Activated CD4-positive, alpha-beta T cell treated with anti-CD3 and anti-CD28 coated beads, Interleukin-2, amount 10 ng/mL, durations not matched to agents 7 days and 5 days (primary cell): ENCODE measurements at regions not wholly inside any gene's neighbourhood (a gene's known extent, or its start where the extent isn't known, plus 50 kb on each side); places are given as distances from the start of the nearest gene placed in this dataset.
A peak's percentile ranks its signal among the peaks of the same experiment; 100 is the strongest.
"Not testable (repeated sequence)": the region's sequence is repeated elsewhere in the genome, so short reads cannot be mapped to it uniquely, and the experiment has no call there.

ENCODE experiments used
- CTCF ChIA-PET: fragments of 350-600 bp; sonication (Branson Sonifier 250); formaldehyde crosslinking; loops from one replicate; lab custom pipeline; 2021; ENCODE audit warnings: antibody characterized with exemption; lab: Charles Lee
- POLR2A ChIA-PET: fragments of 350-600 bp; sonication (Branson Sonifier 250); formaldehyde crosslinking; loops from one replicate; lab custom pipeline; 2021; ENCODE audit warnings: antibody characterized with exemption; lab: Charles Lee
- DNase-seq: peaks from one replicate; pipeline ENCODE4 v3.0.0-alpha.2; 2020
- H3K27ac Mint-ChIP-seq: one replicate; pipeline ENCODE4 v1.8.0; 2021; ENCODE audit warnings: mild to moderate bottlenecking, moderate library complexity, mixed read lengths
- H3K27me3 Mint-ChIP-seq: one replicate; pipeline ENCODE4 v1.8.0; 2021; ENCODE audit warnings: mixed read lengths
- H3K36me3 Mint-ChIP-seq: one replicate; pipeline ENCODE4 v1.8.0; 2021; ENCODE audit warnings: low read depth, mixed read lengths
- H3K4me1 Mint-ChIP-seq: one replicate; pipeline ENCODE4 v1.8.0; 2021; ENCODE audit warnings: mixed read lengths
- H3K4me3 Mint-ChIP-seq: one replicate; pipeline ENCODE4 v1.8.0; 2021; ENCODE audit warnings: mild to moderate bottlenecking, moderate library complexity, mixed read lengths
- H3K9me3 Mint-ChIP-seq: one replicate; pipeline ENCODE4 v1.8.0; 2021; ENCODE audit warnings: mixed read lengths

DNA sequence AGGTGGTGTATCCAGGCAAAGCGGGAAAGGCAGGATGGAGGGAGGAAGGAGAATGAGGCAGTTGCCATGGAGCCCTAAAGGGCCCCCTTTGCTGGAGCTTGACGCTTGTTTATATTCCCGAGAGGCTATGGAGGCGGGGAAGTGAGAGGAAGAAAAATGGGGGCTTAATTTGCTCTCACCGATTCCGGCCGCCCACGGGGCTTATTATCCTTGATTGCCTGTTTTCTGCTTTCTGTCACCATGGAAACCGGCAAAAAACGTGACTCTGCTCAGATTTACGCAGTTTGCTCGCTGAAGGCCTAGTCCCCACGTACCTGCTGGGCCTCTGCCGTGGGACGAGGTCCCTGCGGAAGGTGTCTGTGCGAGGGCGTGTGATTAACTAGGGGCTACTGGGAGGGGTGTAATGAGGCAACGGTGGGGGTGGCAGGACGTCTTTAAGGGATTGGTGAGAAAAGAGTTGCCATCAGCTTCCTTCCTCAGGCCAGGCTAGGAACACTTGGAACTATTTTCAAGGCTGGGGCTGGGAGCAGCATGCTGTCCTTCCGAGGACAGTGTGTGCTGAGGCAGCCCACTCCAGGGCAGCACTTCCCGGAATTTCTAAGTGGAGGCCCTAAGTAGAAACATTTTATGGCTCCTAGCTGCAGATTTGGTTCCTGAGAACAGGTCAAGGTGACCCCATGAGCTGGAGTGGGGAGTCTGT, 110.8 kb upstream of the NDN start:
- Mint-ChIP-seq H3K4me1 (no peaks in the 10 kb centered on the region), H3K9me3 (peaks cover 30% of the 10 kb centered on the region), H3K36me3 (no peaks in the 10 kb centered on the region), H3K27me3 (no peaks in the 10 kb centered on the region), H3K4me3 (no peak overlapping the region), H3K27ac (no peak overlapping the region)
- DNase-seq: no peak
- ChIA-PET POLR2A (no interaction called here), CTCF (no interaction called here)

DNA sequence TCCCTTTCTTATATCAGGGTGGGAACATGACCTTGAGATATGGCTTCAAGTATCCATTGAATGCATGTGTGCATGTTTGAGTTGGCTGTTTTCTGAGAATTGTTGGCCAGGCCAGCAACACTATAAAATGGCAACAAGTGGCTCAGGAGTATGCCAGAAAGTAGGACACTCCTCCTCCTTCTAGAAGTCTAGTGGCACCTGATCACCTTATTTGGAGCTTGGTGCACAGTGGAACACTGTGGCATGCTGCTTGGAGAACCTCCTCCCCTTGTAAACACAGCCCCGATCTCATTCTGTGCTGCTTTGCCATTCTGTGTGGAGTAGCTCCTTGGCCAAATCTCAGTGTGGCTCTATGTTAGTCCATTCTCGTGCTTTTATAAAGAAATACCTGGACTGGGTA, 114.8 kb upstream of the NDN start:
- CTCF ChIA-PET: no interaction called here
- Mint-ChIP-seq H3K4me1 (no peaks in the 10 kb centered on the region), H3K27me3 (no peaks in the 10 kb centered on the region), H3K27ac (no peak overlapping the region), H3K9me3 (peaks cover 28% of the 10 kb centered on the region), H3K4me3 (no peak overlapping the region), H3K36me3 (no peaks in the 10 kb centered on the region)
- POLR2A ChIA-PET: no interaction called here
- no peak for DNase-seq

DNA sequence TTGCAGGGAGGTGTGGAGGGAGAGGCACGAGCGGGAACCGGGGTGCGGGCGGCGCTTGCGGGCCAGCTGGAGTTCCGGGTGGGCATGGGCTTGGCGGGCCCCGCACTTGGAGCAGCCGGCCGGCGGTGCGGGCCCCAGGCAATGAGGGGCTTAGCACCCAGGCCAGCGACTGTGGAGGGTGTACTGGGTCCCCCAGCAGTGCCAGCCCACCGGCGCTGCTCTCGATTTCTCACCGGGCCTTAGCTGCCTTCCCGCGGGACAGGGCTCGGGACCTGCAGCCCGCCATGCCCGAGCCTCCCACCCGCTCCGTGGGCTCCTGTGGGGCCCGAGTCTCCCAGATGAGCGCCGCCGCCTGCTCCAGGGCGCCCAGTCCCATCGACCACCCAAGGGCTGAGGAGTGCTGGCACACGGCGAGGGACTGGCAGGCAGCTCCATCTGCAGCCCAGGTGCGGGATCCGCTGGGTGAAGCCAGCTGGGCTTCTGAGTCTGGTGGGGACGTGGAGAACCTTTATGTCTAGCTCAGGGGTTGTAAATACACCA, 115.9 kb upstream of the NDN start:
- DNase-seq, POLR2A ChIA-PET, H3K4me3 Mint-ChIP-seq, H3K27ac Mint-ChIP-seq, H3K27me3 Mint-ChIP-seq, H3K36me3 Mint-ChIP-seq, CTCF ChIA-PET, H3K4me1 Mint-ChIP-seq: not testable (repeated sequence)
- peaks cover 33% of the 10 kb centered on the region for H3K9me3 Mint-ChIP-seq

DNA sequence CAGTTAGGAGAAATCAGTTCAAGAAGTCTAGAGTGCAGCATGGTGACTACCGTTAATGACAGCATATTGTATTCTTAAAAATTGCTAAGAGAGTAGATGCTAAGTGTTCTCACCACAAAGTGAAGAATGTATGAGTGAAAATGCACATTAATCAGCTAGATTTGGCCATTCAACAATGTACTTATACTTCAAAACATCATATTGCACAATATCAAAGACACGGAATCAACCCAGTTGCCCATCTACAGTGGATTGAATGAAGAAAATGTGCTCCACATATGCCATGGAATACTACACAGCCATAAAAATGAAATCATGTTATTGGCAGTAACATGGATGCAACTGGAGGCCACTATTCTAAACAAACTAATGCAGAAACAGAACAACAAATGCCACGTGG, 119.9 kb upstream of the NDN start:
- Mint-ChIP-seq H3K27ac (no peak overlapping the region), H3K36me3 (no peaks in the 10 kb centered on the region), H3K4me1 (no peaks in the 10 kb centered on the region), H3K9me3 (peaks cover 16% of the 10 kb centered on the region), H3K4me3 (no peak overlapping the region), H3K27me3 (no peaks in the 10 kb centered on the region)
- ChIA-PET POLR2A (no interaction called here), CTCF (no interaction called here)
- no peak for DNase-seq

DNA sequence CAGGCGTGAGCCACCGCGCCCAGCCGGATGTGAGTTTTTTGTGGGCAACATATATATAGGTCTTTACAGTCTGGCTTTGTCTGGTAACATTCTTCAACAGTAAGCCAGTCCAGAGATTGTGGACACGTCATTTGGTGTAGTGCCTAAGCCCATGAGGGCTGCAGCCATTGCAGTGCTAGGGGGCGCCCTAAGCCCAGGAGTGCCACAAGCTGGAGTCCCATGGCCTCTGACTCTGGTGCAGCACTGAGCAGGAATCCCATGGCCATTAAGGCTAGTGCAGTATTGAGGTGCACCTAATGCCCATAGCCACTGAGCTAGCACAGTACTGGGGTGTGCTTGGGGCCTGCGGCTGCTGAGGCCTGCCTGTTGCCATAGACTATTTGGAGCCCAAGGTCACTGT, 136.4 kb upstream of the NDN start:
- H3K27ac Mint-ChIP-seq: no peak overlapping the region
- no peaks in the 10 kb centered on the region for H3K36me3 Mint-ChIP-seq
- ChIA-PET POLR2A (no interaction called here), CTCF (no interaction called here)
- DNase-seq: no peak
- H3K27me3 Mint-ChIP-seq: no peaks in the 10 kb centered on the region
- H3K9me3 Mint-ChIP-seq: peaks cover 2% of the 10 kb centered on the region
- no peaks in the 10 kb centered on the region for H3K4me1 Mint-ChIP-seq
- H3K4me3 Mint-ChIP-seq: no peak overlapping the region

DNA sequence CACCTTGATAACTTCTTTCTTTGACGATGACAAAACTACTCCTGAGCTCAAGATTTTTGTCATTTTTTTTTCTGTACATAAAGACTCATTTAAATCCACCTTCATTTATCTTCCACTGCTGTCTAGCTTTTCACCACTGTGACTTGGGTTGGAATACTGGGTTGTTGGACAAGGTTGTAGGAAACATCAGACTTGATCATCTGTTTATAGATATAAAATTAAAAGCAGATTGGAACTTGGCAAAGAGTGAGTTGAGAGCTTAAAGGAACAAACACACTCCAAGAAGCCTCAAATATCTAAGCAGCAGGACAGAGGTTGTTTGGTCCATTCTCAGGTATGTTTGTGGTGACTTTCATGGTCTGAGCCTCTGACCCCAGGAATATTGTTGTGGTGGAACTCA, 141.7 kb upstream of the NDN start:
- Mint-ChIP-seq H3K4me1 (no peaks in the 10 kb centered on the region), H3K27me3 (no peaks in the 10 kb centered on the region), H3K9me3 (peaks cover 10% of the 10 kb centered on the region), H3K4me3 (no peak overlapping the region), H3K36me3 (no peaks in the 10 kb centered on the region), H3K27ac (no peak overlapping the region)
- CTCF ChIA-PET: no interaction called here
- POLR2A ChIA-PET: no interaction called here
- DNase-seq: no peak

DNA sequence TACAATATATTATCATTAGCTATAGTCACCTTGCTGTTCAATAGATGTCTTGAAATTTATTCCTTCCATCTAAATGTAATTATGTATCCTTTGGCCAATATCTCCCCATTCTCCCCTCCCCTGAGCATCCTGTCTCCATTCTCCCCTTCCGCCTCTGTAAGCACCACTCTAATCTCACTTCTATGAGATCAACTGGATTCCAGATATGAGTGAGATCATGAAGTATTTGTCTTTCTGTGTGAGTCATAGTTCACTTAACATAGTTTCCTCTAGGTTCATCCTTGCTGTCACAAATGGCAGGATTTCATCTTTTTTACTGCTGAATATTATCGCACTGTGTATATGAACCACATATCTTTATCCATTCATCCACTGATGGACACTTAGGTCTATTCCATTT, 148.8 kb upstream of the NDN start:
- H3K27me3 Mint-ChIP-seq: no peaks in the 10 kb centered on the region
- no peaks in the 10 kb centered on the region for H3K36me3 Mint-ChIP-seq
- ChIA-PET CTCF (no interaction called here), POLR2A (no interaction called here)
- no peak for DNase-seq
- peaks cover 22% of the 10 kb centered on the region for H3K9me3 Mint-ChIP-seq
- H3K4me1 Mint-ChIP-seq: no peaks in the 10 kb centered on the region
- no peak overlapping the region for H3K27ac Mint-ChIP-seq
- H3K4me3 Mint-ChIP-seq: no peak overlapping the region

DNA sequence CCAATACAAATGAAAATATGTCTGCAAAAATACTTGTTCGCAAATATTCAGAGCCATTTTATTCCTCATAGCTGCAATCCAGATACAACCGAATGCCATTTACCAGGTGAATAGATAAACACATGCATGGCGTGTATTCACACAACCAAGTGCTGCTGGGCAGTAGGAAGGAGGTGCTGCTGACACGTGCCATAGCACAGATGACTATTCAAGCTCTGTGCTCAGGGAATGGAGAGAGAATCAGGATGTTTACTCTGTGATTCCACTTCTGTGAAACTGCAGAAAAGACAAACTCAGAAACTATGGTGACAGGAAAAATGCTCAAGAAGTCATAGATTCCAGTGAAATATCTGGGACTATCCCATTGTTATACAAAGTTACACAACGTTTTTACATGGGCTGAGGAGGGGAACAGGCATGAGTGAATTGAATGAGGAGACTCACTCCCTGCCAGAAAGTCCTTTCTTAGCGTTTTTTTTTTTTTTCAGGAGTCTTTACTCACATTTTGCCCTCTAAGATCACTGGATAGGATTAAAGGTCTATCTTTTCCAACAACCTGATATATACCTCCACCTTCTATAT, 152.9 kb upstream of the NDN start:
- Mint-ChIP-seq H3K4me1 (no peaks in the 10 kb centered on the region), H3K27ac (no peak overlapping the region), H3K36me3 (no peaks in the 10 kb centered on the region), H3K9me3 (peaks cover 14% of the 10 kb centered on the region), H3K4me3 (no peak overlapping the region), H3K27me3 (no peaks in the 10 kb centered on the region)
- no peak for DNase-seq
- ChIA-PET CTCF (no interaction called here), POLR2A (no interaction called here)

DNA sequence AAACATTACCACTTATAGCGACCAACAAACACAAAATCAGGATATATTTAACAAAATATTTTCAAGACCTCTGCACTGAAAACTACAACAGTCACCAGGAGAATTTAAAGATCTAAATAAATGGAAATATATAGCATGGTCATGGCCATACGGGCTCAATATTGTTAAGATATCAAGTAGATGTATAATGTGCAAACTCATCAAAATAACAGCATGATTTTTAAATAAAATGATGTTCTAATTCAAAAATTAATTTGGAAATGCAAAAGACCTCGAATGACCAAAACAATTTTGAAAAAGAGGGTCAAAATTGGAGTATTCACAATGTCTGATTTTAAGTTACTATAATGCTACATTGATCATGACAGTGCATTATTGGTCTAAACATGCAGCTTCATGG, 159.1 kb upstream of the NDN start:
- Mint-ChIP-seq H3K9me3 (peaks cover 9% of the 10 kb centered on the region), H3K36me3 (no peaks in the 10 kb centered on the region), H3K4me1 (no peaks in the 10 kb centered on the region), H3K27ac (no peak overlapping the region), H3K4me3 (no peak overlapping the region), H3K27me3 (no peaks in the 10 kb centered on the region)
- no peak for DNase-seq
- POLR2A ChIA-PET: no interaction called here
- CTCF ChIA-PET: no interaction called here

DNA sequence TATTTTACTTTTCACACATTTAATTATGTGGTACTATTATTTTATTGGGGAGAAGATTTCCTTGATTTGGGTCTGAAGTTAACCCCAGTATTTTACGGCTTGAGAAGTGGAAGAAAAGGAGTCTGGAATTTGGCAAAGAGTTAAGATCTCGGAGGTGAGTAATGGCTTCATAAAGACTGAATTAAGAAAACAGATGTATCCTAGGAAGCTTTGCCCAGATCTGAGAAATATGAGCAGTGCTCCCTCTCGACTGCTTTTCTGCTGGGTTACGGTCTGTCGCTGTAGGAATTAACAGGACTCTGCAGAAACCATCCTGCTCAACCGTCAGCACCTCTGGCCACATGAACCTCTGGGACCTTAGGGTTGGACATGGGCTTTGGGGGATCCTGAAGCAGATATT, 163.6 kb upstream of the NDN start:
- H3K9me3 Mint-ChIP-seq: peaks cover 4% of the 10 kb centered on the region

DNA sequence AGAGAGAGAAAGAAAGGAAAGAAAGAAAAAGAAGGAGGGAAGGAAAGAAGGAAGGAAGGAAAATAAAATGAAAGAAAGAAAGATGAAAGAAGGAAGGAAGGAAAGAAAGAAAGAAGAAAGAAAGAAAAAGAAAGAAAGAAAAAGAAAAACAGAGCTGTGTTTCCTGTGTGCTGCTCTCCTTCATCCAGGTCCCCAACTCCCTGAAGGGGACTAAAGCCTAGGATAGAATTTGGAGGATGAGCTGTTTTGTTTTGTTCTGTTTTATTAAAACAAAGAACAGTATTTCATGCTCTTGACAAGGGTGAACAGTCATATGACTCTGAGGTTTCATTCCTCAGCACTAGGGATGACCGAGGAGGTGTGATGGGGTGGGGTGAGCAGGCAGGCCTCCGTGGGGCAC, 164.8 kb upstream of the NDN start:
- no peaks in the 10 kb centered on the region for H3K36me3 Mint-ChIP-seq
- CTCF ChIA-PET: no interaction called here

More for the DNA sequence above, 163.6 kb upstream of the NDN start:
- Mint-ChIP-seq H3K27ac (no peak overlapping the region), H3K36me3 (no peaks in the 10 kb centered on the region), H3K27me3 (no peaks in the 10 kb centered on the region), H3K4me1 (no peaks in the 10 kb centered on the region), H3K4me3 (no peak overlapping the region)
- DNase-seq: no peak
- ChIA-PET POLR2A (no interaction called here), CTCF (no interaction called here)

DNA sequence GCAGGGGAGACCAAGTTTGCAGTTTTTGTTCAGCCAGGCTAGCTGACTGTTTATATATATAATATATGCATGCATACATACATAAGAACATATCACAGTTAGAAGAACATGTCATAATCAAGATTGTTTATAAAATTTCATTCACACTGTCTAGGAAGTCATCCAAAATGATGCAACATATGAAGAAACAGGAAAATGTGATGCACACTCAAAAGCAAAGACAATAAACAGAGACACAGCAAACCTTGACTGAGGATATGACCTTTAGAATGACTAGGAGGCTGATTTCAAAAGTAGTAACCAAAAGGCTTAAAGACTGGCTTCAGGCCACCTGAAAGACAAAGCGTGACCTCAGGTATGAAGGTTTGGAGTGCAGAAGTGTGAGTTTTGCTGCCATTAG, 166.2 kb upstream of the NDN start:
- CTCF ChIA-PET: no interaction called here
- H3K36me3 Mint-ChIP-seq: no peaks in the 10 kb centered on the region
- no peak overlapping the region for H3K27ac Mint-ChIP-seq
- no peaks in the 10 kb centered on the region for H3K27me3 Mint-ChIP-seq
- DNase-seq: no peak
- H3K4me3 Mint-ChIP-seq: no peak overlapping the region
- H3K4me1 Mint-ChIP-seq: no peaks in the 10 kb centered on the region
- peaks cover 4% of the 10 kb centered on the region for H3K9me3 Mint-ChIP-seq
- POLR2A ChIA-PET: no interaction called here

More for the DNA sequence above, 164.8 kb upstream of the NDN start:
- Mint-ChIP-seq H3K4me1 (no peaks in the 10 kb centered on the region), H3K27ac (peak overlapping the region; percentile 13), H3K9me3 (peaks cover 4% of the 10 kb centered on the region), H3K4me3 (no peak overlapping the region), H3K27me3 (no peaks in the 10 kb centered on the region)
- POLR2A ChIA-PET: no interaction called here
- no peak for DNase-seq

DNA sequence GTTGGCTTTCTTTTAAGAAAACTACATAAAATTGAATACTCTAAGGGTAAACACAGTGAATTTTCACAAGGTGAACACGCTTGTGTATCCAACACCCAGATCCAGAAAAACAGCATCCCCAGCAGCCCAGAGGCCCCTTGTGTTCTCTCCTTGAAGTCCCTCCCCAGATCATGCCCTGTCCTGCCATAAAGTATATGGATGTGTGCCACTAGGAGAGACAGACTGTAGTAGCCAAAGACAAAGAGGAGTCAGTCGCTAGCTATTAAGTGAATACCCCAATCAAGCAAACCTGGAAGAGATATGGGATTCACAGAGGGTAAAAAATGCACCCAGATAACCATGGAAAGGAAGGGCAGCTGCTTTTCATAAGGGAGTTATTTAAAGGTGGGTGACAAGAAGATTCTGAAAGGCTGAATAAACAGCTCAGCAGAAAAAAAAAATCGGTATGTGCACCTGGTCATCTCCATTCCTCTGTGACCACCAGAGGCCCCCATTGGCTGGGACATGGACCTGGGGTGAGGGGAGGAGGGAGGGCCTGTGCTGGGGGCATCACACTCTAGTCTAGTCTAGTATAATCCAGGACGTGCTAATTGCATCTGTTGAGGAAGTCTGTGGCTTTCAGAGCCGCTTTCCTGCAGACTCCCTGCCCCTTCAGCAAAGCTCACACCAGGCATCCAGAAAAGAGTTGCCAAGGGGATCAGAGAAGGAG, 167.3 kb upstream of the NDN start:
- ChIA-PET POLR2A (no interaction called here), CTCF (no interaction called here)
- H3K9me3 Mint-ChIP-seq: peaks cover 4% of the 10 kb centered on the region
- no peak overlapping the region for H3K27ac Mint-ChIP-seq
- H3K27me3 Mint-ChIP-seq: no peaks in the 10 kb centered on the region
- H3K36me3 Mint-ChIP-seq: no peaks in the 10 kb centered on the region
- H3K4me1 Mint-ChIP-seq: no peaks in the 10 kb centered on the region
- DNase-seq: no peak
- no peak overlapping the region for H3K4me3 Mint-ChIP-seq
